ENCODE measurements at regions not wholly inside any gene's neighbourhood (a gene's known extent, or its start where the extent isn't known, plus 50 kb on each side); places are given as distances from the start of the nearest gene placed in this dataset.

DNA sequence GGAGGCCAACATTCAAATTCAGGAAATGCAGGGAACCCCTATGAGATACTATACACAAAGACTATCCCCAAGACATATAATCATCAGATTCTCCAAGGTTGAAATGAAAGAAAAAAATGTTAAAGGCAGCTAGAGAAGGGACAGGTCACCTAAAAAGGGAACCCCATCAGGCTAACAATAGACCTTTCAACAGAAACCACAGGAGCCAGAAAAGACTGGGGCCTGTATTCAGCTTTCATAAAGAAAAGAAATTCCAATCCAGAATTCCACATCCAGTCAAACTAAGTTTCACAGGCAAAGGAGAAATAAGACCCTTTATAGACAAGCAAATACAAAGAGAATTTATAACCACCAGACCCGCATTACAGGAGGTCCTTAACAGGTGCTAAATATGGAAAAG is 1703.6 kb upstream of the PRR20A start:
- Histone ChIP-seq H3K4me2 (ENCODE audit: low read length) (no peak overlapping the region), H3K4me1 (ENCODE audit: control insufficient read depth, low read length) (no peaks in the 10 kb centered on the region), H4K20me1 (ENCODE audit: control insufficient read depth, insufficient read depth, low read depth, low read length) (no peaks in the 10 kb centered on the region), H3F3A (ENCODE audit: control insufficient read depth, insufficient read depth) (no peaks in the 10 kb centered on the region), H3K27me3 (ENCODE audit: control insufficient read depth, low read length) (no peaks in the 10 kb centered on the region), H3K4me3 (ENCODE audit: low read length) (no peak overlapping the region), H3K9me3 (ENCODE audit: control insufficient read depth, insufficient read depth, low read length) (peaks cover 3% of the 10 kb centered on the region; the same call in 1 of the 2 replicates), H3K27ac (ENCODE audit: low read depth, low read length) (no peak overlapping the region), H3K9me2 (replicated peaks; ENCODE audit: control insufficient read depth, low read length) (no peaks in the 10 kb centered on the region), H3K79me2 (ENCODE audit: control insufficient read depth, low read length) (no peaks in the 10 kb centered on the region), H3K36me3 (ENCODE audit: control insufficient read depth, low read length) (no peaks in the 10 kb centered on the region)
- TF ChIP-seq, protein P1, sequence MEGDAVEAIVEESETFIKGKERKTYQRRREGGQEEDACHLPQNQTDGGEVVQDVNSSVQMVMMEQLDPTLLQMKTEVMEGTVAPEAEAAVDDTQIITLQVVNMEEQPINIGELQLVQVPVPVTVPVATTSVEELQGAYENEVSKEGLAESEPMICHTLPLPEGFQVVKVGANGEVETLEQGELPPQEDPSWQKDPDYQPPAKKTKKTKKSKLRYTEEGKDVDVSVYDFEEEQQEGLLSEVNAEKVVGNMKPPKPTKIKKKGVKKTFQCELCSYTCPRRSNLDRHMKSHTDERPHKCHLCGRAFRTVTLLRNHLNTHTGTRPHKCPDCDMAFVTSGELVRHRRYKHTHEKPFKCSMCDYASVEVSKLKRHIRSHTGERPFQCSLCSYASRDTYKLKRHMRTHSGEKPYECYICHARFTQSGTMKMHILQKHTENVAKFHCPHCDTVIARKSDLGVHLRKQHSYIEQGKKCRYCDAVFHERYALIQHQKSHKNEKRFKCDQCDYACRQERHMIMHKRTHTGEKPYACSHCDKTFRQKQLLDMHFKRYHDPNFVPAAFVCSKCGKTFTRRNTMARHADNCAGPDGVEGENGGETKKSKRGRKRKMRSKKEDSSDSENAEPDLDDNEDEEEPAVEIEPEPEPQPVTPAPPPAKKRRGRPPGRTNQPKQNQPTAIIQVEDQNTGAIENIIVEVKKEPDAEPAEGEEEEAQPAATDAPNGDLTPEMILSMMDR (IDR thresholded peaks at IDR 0.05; ENCODE audit: low read depth, low read length, poor library complexity, severe bottlenecking): no peak
- TF ChIP-seq EZH2phosphoT487 (IDR thresholded peaks at IDR 0.05; ENCODE audit: borderline replicate concordance, low read length): no peak

DNA sequence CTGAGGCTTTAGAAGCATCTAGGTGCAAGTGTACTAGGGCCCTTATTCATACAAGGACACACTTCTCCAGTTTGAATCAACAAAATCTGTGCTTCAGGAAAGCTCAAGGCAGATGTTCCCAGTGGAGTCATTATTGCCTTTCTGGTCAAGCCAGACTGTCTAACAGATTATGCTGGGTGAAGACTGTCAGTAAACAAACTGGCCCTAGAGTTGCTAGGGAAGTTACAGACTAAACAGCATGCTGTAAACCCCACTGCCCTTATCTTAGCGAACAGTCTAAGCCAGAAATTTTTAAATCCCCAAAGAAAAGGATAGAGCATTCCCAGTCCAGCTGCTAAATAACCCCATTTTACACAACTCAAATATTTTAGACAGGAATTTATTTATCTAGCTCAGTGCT is 1701.3 kb upstream of the PRR20A start:
- Histone ChIP-seq H3K9me3 (ENCODE audit: control insufficient read depth, insufficient read depth, low read length) (peaks cover 3% of the 10 kb centered on the region; the same call in 1 of the 2 replicates), H3K9me2 (replicated peaks; ENCODE audit: control insufficient read depth, low read length) (no peaks in the 10 kb centered on the region), H3K36me3 (ENCODE audit: control insufficient read depth, low read length) (no peaks in the 10 kb centered on the region), H4K20me1 (ENCODE audit: control insufficient read depth, insufficient read depth, low read depth, low read length) (no peaks in the 10 kb centered on the region), H3K4me3 (ENCODE audit: low read length) (no peak overlapping the region), H3K27ac (ENCODE audit: low read depth, low read length) (no peak overlapping the region), H3K27me3 (ENCODE audit: control insufficient read depth, low read length) (no peaks in the 10 kb centered on the region), H3F3A (ENCODE audit: control insufficient read depth, insufficient read depth) (no peaks in the 10 kb centered on the region), H3K4me2 (ENCODE audit: low read length) (no peak overlapping the region), H3K4me1 (ENCODE audit: control insufficient read depth, low read length) (no peaks in the 10 kb centered on the region), H3K79me2 (ENCODE audit: control insufficient read depth, low read length) (no peaks in the 10 kb centered on the region)
- no peak for TF ChIP-seq EZH2phosphoT487 (IDR thresholded peaks at IDR 0.05; ENCODE audit: borderline replicate concordance, low read length)
- TF ChIP-seq, protein P1 (IDR thresholded peaks at IDR 0.05; ENCODE audit: low read depth, low read length, poor library complexity, severe bottlenecking): no peak

DNA sequence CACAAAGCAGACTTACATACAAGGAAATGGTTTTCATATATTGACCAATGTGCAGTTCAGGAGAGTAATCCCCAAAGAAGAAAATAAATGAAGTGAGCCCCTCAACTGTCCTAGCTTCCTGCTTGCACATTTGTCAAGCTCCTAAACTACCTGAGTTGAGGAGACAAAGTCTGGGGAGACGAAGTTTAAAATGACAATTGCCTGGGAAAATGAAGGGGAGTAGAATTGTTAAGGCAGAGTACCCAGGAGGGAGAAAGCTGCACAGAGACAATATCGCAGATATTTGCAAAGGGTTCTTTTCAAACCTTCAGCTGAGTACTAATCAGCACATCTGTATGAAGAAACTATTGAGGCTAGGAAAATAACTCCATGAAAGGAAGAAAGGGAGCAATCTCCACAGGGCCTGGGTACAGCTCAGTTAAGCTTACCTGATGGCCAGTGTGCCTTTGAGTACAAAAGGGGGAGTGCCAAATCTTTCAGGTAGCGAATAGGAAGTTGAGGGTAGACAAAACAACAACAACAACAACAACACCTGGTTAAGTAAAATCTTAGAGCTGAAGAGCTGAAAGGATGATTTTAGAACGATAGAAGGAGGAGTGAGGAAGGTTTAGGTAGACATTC is 1700.1 kb upstream of the PRR20A start:
- TF ChIP-seq, protein P1 (IDR thresholded peaks at IDR 0.05; ENCODE audit: low read depth, low read length, poor library complexity, severe bottlenecking): no peak
- no peak for TF ChIP-seq EZH2phosphoT487 (IDR thresholded peaks at IDR 0.05; ENCODE audit: borderline replicate concordance, low read length)
- no peak overlapping the region for H3K4me2 ChIP-seq (ENCODE audit: low read length)
- H3K4me1 ChIP-seq (ENCODE audit: control insufficient read depth, low read length): no peaks in the 10 kb centered on the region
- H3K36me3 ChIP-seq (ENCODE audit: control insufficient read depth, low read length): no peaks in the 10 kb centered on the region
- no peaks in the 10 kb centered on the region for H3K9me3 ChIP-seq (ENCODE audit: control insufficient read depth, insufficient read depth, low read length)
- H3K27ac ChIP-seq (ENCODE audit: low read depth, low read length): no peak overlapping the region
- no peak overlapping the region for H3K4me3 ChIP-seq (ENCODE audit: low read length)
- no peaks in the 10 kb centered on the region for H3K27me3 ChIP-seq (ENCODE audit: control insufficient read depth, low read length)
- no peaks in the 10 kb centered on the region for H4K20me1 ChIP-seq (ENCODE audit: control insufficient read depth, insufficient read depth, low read depth, low read length)
- H3F3A ChIP-seq (ENCODE audit: control insufficient read depth, insufficient read depth): no peaks in the 10 kb centered on the region
- no peaks in the 10 kb centered on the region for H3K9me2 ChIP-seq (replicated peaks; ENCODE audit: control insufficient read depth, low read length)
- no peaks in the 10 kb centered on the region for H3K79me2 ChIP-seq (ENCODE audit: control insufficient read depth, low read length)
